DOHH2 (cell line): ENCODE measurements at regions not wholly inside any gene's neighbourhood (a gene's known extent, or its start where the extent isn't known, plus 50 kb on each side); places are given as distances from the start of the nearest gene placed in this dataset.

Source experiments
- EZH2phosphoT487 ChIP-seq: fragments of 200-600 bp; sonication (generic); IDR thresholded peaks from 2 replicates; pipeline ENCODE4 v1.6.1; 2017; ENCODE audit warnings: borderline replicate concordance, mild to moderate bottlenecking, antibody characterized with exemption, low read length, moderate library complexity, mixed read lengths
- TF ChIP-seq, protein P1 (sequence below): fragments of 200-600 bp; sonication (generic); IDR thresholded peaks from one replicate; pipeline ENCODE4 v1.5.1; 2014; ENCODE audit warnings: antibody characterized with exemption, mild to moderate bottlenecking, low read depth, low read length; ENCODE audit not compliant: poor library complexity, severe bottlenecking

DNA sequence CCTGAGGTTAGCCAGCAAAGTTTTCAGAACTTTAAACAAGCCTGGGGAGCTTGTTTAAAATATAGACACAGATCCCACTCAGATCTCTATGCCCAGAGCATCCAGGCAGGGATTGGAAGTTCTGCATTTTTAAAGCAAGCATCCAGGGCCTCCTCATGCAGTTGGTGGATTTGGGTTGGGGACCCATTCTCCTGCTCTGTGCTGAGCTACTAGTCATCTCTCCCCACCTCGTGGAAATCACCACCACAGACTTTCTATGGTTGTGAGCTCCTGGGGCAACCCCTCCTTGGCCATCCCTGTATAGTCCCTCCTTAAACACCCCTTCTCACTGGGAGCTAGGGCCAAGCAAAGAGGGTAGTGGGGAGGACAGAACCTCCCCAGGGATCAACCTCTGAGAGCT is 73.5 kb upstream of the CASZ1 start:
- TF ChIP-seq, protein P1, sequence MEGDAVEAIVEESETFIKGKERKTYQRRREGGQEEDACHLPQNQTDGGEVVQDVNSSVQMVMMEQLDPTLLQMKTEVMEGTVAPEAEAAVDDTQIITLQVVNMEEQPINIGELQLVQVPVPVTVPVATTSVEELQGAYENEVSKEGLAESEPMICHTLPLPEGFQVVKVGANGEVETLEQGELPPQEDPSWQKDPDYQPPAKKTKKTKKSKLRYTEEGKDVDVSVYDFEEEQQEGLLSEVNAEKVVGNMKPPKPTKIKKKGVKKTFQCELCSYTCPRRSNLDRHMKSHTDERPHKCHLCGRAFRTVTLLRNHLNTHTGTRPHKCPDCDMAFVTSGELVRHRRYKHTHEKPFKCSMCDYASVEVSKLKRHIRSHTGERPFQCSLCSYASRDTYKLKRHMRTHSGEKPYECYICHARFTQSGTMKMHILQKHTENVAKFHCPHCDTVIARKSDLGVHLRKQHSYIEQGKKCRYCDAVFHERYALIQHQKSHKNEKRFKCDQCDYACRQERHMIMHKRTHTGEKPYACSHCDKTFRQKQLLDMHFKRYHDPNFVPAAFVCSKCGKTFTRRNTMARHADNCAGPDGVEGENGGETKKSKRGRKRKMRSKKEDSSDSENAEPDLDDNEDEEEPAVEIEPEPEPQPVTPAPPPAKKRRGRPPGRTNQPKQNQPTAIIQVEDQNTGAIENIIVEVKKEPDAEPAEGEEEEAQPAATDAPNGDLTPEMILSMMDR: no peak
- TF ChIP-seq EZH2phosphoT487: no peak
